ENCODE measurements at regions not wholly inside any gene's neighbourhood (a gene's known extent, or its start where the extent isn't known, plus 50 kb on each side); places are given as distances from the start of the nearest gene placed in this dataset.

DNA sequence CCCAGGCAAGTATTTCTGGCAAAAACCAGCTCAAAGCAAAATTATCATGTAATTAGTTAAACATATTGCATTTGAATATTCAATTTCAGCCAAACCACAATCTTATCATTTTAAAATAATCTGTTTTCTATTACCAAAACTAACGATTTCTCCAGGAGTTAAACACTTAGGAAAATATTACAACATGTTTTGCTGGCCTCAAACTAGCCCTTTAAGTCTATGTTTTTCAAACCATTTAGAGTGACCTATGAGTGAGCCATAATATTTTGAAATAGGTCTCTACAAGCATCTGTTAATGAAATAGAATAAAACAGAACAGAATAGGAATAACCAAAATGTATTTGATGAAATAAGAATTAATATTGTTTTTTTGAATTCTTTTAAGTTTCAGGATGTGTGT, 370.9 kb downstream of the COL12A1 start:
- Histone ChIP-seq H3K27ac (ENCODE audit: low read depth, low read length) (no peak overlapping the region), H3K18ac (ENCODE audit: low read length) (no peak overlapping the region), H2AFZ (ENCODE audit: insufficient read depth, low read length, poor library complexity) (no peak overlapping the region), H2BK120ac (ENCODE audit: insufficient read depth, low read length, poor library complexity) (no peak overlapping the region), H3K4me1 (ENCODE audit: control insufficient read depth in 1 of 2, insufficient read depth in 2 of 2, low read length in 2 of 2) (no peaks in the 10 kb centered on the region), H3K4ac (ENCODE audit: low read depth, low read length) (no peak overlapping the region), H3K79me1 (ENCODE audit: low read length) (no peaks in the 10 kb centered on the region), H3K79me2 (ENCODE audit: control insufficient read depth, insufficient read depth, low read length, poor library complexity) (no peaks in the 10 kb centered on the region), H4K8ac (ENCODE audit: low read depth, low read length) (no peak overlapping the region), H3K4me3 (ENCODE audit: low read depth, low read length) (no peak overlapping the region), H3K27me3 (ENCODE audit: insufficient read depth, low read length) (no peaks in the 10 kb centered on the region), H2AK5ac (ENCODE audit: low read length) (no peak overlapping the region), H2BK12ac (ENCODE audit: low read length) (no peak overlapping the region), H3K9ac (ENCODE audit: low read length) (no peak overlapping the region), H3K9me3 (ENCODE audit: insufficient read depth, low read depth, low read length) (no peaks in the 10 kb centered on the region), H3K14ac (ENCODE audit: low read length) (no peak overlapping the region), H2BK5ac (ENCODE audit: low read depth, low read length, poor library complexity) (no peak overlapping the region), H3K23ac (ENCODE audit: low read length) (no peak overlapping the region), H3K4me2 (ENCODE audit: low read length) (no peak overlapping the region), H4K91ac (ENCODE audit: low read depth, low read length) (no peak overlapping the region), H3K36me3 (ENCODE audit: control insufficient read depth in 1 of 2, insufficient read depth in 2 of 2, low read length in 2 of 2) (no peaks in the 10 kb centered on the region), H4K12ac (ENCODE audit: low read depth, low read length) (no peak overlapping the region)
- WGBS (ENCODE audit: extremely low coverage, insufficient coverage, insufficient read length): no CpG with 5 or more reads among the region's 1 CpG
- no peak for DNase-seq

- Histone ChIP-seq H4K12ac (ENCODE audit: low read depth, low read length) (no peak overlapping the region), H3K27ac (ENCODE audit: low read depth, low read length) (no peak overlapping the region), H2AFZ (ENCODE audit: insufficient read depth, low read length, poor library complexity) (no peak overlapping the region)
Observed at GRCh38 chr6:74826263-74826662, 379.6 kb downstream of the COL12A1 start.

GRCh38 chr6:74814440-74814839, 391.4 kb downstream of the COL12A1 start:
- no peak overlapping the region for H3K23ac ChIP-seq (ENCODE audit: low read length)
- H2AFZ ChIP-seq (ENCODE audit: insufficient read depth, low read length, poor library complexity): no peak overlapping the region
- no peaks in the 10 kb centered on the region for H3K79me2 ChIP-seq (ENCODE audit: control insufficient read depth, insufficient read depth, low read length, poor library complexity)
- peaks cover 5% of the 10 kb centered on the region for H3K9me3 ChIP-seq (ENCODE audit: insufficient read depth, low read depth, low read length)
- H2AK5ac ChIP-seq (ENCODE audit: low read length): no peak overlapping the region
- H3K4me3 ChIP-seq (ENCODE audit: low read depth, low read length): no peak overlapping the region
- no CpG with 5 or more reads among the region's 4 CpGs for WGBS (ENCODE audit: extremely low coverage, insufficient coverage, insufficient read length)
- no peak overlapping the region for H3K9ac ChIP-seq (ENCODE audit: low read length)
- H3K4me1 ChIP-seq (ENCODE audit: control insufficient read depth in 1 of 2, insufficient read depth in 2 of 2, low read length in 2 of 2): no peaks in the 10 kb centered on the region
- no peak overlapping the region for H4K91ac ChIP-seq (ENCODE audit: low read depth, low read length)
- H3K4ac ChIP-seq (ENCODE audit: low read depth, low read length): no peak overlapping the region
- H4K12ac ChIP-seq (ENCODE audit: low read depth, low read length): no peak overlapping the region
- H2BK120ac ChIP-seq (ENCODE audit: insufficient read depth, low read length, poor library complexity): no peak overlapping the region
- H3K18ac ChIP-seq (ENCODE audit: low read length): no peak overlapping the region
- no peak for DNase-seq
- no peak overlapping the region for H4K8ac ChIP-seq (ENCODE audit: low read depth, low read length)
- H3K14ac ChIP-seq (ENCODE audit: low read length): no peak overlapping the region
- H2BK12ac ChIP-seq (ENCODE audit: low read length): no peak overlapping the region
- no peaks in the 10 kb centered on the region for H3K79me1 ChIP-seq (ENCODE audit: low read length)
- no peak overlapping the region for H3K4me2 ChIP-seq (ENCODE audit: low read length)
- H3K27ac ChIP-seq (ENCODE audit: low read depth, low read length): no peak overlapping the region
- H3K27me3 ChIP-seq (ENCODE audit: insufficient read depth, low read length): no peaks in the 10 kb centered on the region
- H3K36me3 ChIP-seq (ENCODE audit: control insufficient read depth in 1 of 2, insufficient read depth in 2 of 2, low read length in 2 of 2): no peaks in the 10 kb centered on the region
- no peak overlapping the region for H2BK5ac ChIP-seq (ENCODE audit: low read depth, low read length, poor library complexity)

More at GRCh38 chr6:74826263-74826662, 379.6 kb downstream of the COL12A1 start:
- Histone ChIP-seq H2AK5ac (ENCODE audit: low read length) (no peak overlapping the region), H3K4me3 (ENCODE audit: low read depth, low read length) (no peak overlapping the region), H3K9ac (ENCODE audit: low read length) (no peak overlapping the region), H3K79me2 (ENCODE audit: control insufficient read depth, insufficient read depth, low read length, poor library complexity) (no peaks in the 10 kb centered on the region), H2BK5ac (ENCODE audit: low read depth, low read length, poor library complexity) (no peak overlapping the region), H2BK120ac (ENCODE audit: insufficient read depth, low read length, poor library complexity) (no peak overlapping the region), H2BK12ac (ENCODE audit: low read length) (no peak overlapping the region), H3K9me3 (ENCODE audit: insufficient read depth, low read depth, low read length) (no peaks in the 10 kb centered on the region), H4K91ac (ENCODE audit: low read depth, low read length) (no peak overlapping the region), H3K36me3 (ENCODE audit: control insufficient read depth in 1 of 2, insufficient read depth in 2 of 2, low read length in 2 of 2) (no peaks in the 10 kb centered on the region), H3K23ac (ENCODE audit: low read length) (no peak overlapping the region), H3K18ac (ENCODE audit: low read length) (no peak overlapping the region), H3K79me1 (ENCODE audit: low read length) (no peaks in the 10 kb centered on the region), H3K4ac (ENCODE audit: low read depth, low read length) (no peak overlapping the region), H4K8ac (ENCODE audit: low read depth, low read length) (no peak overlapping the region), H3K27me3 (ENCODE audit: insufficient read depth, low read length) (no peaks in the 10 kb centered on the region), H3K14ac (ENCODE audit: low read length) (no peak overlapping the region), H3K4me2 (ENCODE audit: low read length) (no peak overlapping the region), H3K4me1 (ENCODE audit: control insufficient read depth in 1 of 2, insufficient read depth in 2 of 2, low read length in 2 of 2) (no peaks in the 10 kb centered on the region)
- no peak for DNase-seq
- WGBS (ENCODE audit: extremely low coverage, insufficient coverage, insufficient read length): no CpG with 5 or more reads among the region's 6 CpGs

DNA sequence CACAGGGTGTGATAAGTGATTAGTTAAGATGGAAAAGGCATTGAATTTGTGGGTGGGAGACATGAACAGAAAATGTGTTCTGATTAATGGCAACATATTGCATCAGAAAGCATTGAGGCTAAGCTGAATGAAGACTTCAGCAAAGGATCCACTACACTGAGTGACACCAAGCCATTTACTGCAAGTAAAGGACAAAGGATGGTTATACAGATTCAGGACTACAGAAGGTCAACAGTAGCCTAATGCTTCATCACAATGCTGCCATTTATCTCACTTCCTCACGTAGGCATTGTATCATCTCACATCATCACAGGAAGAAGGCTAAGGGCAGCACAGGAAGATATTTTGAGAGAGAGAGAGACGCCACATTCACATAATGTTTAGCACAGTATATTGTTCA, 398.2 kb downstream of the COL12A1 start:
- no CpG with 5 or more reads among the region's 2 CpGs for WGBS (ENCODE audit: extremely low coverage, insufficient coverage, insufficient read length)

More for the DNA sequence above, 398.2 kb downstream of the COL12A1 start:
- H3K9ac ChIP-seq (ENCODE audit: low read length): no peak overlapping the region
- no peak overlapping the region for H2BK12ac ChIP-seq (ENCODE audit: low read length)
- H3K4me2 ChIP-seq (ENCODE audit: low read length): no peak overlapping the region
- no peak overlapping the region for H3K14ac ChIP-seq (ENCODE audit: low read length)
- no peaks in the 10 kb centered on the region for H3K9me3 ChIP-seq (ENCODE audit: insufficient read depth, low read depth, low read length)
- H3K79me1 ChIP-seq (ENCODE audit: low read length): no peaks in the 10 kb centered on the region
- no peak overlapping the region for H2AK5ac ChIP-seq (ENCODE audit: low read length)
- no peak overlapping the region for H3K4me3 ChIP-seq (ENCODE audit: low read depth, low read length)
- DNase-seq: no peak
- no peak overlapping the region for H3K18ac ChIP-seq (ENCODE audit: low read length)
- H3K27me3 ChIP-seq (ENCODE audit: insufficient read depth, low read length): no peaks in the 10 kb centered on the region
- no peak overlapping the region for H2AFZ ChIP-seq (ENCODE audit: insufficient read depth, low read length, poor library complexity)
- H2BK5ac ChIP-seq (ENCODE audit: low read depth, low read length, poor library complexity): no peak overlapping the region
- no peak overlapping the region for H2BK120ac ChIP-seq (ENCODE audit: insufficient read depth, low read length, poor library complexity)
- H3K36me3 ChIP-seq (ENCODE audit: control insufficient read depth in 1 of 2, insufficient read depth in 2 of 2, low read length in 2 of 2): no peaks in the 10 kb centered on the region
- no peaks in the 10 kb centered on the region for H3K79me2 ChIP-seq (ENCODE audit: control insufficient read depth, insufficient read depth, low read length, poor library complexity)
- H3K4me1 ChIP-seq (ENCODE audit: control insufficient read depth in 1 of 2, insufficient read depth in 2 of 2, low read length in 2 of 2): no peaks in the 10 kb centered on the region
- no peak overlapping the region for H3K4ac ChIP-seq (ENCODE audit: low read depth, low read length)
- H4K91ac ChIP-seq (ENCODE audit: low read depth, low read length): no peak overlapping the region
- H4K8ac ChIP-seq (ENCODE audit: low read depth, low read length): no peak overlapping the region
- no peak overlapping the region for H4K12ac ChIP-seq (ENCODE audit: low read depth, low read length)
- no peak overlapping the region for H3K23ac ChIP-seq (ENCODE audit: low read length)
- H3K27ac ChIP-seq (ENCODE audit: low read depth, low read length): no peak overlapping the region
